ENCODE measurements at regions not wholly inside any gene's neighbourhood (a gene's known extent, or its start where the extent isn't known, plus 50 kb on each side); places are given as distances from the start of the nearest gene placed in this dataset.
"Not testable (repeated sequence)": the region's sequence is repeated elsewhere in the genome, so short reads cannot be mapped to it uniquely, and the experiment has no call there.

GRCh38 chr10:64952042-64952441 lies 1430.8 kb downstream of the REEP3 start:
- DNase-seq = no peak

- DNase-seq = no peak
Observed at GRCh38 chr10:64956441-64956840, 1435.2 kb downstream of the REEP3 start.

DNA sequence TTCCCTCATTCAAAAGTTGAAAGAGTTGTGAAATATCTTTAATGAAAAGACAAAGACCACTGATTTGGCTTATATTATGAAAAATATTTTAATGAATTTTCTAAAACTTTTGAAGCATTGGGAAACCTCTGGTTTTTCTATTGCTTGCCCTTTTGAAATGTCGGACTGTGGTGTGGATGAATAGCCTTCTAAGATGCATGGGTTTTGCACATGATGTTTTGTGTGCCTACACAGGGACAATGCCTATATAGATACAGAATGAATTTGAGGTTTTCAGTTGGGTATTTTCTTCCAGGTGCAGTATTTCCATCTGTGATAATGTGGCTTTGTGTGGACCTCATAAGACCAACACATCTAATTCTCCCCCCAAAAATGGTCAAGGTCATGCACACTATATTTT lies 1437.9 kb downstream of the REEP3 start:
- DNase-seq = no peak

- DNase-seq = no peak
Observed at GRCh38 chr10:64959883-64960282, 1438.7 kb downstream of the REEP3 start.

DNA sequence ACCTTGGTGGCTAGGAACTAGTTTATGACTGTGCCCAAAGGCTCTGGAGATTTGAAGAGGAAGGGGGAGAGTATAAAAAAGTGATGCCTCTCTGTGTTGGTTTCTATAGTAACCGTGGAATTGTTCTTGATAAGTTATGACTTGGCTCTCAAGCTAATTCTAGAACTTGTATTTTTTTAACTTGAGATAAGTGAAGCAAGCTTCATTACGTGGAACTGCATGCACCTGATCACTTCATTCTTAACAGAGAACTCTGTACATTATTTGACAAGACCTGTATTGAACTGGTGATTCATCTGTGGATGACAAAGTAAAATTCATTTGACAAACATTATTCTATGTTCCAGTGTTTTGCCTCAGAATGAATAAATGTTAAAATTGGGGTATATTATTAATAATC lies 1452.2 kb downstream of the REEP3 start:
- DNase-seq = no peak

DNA sequence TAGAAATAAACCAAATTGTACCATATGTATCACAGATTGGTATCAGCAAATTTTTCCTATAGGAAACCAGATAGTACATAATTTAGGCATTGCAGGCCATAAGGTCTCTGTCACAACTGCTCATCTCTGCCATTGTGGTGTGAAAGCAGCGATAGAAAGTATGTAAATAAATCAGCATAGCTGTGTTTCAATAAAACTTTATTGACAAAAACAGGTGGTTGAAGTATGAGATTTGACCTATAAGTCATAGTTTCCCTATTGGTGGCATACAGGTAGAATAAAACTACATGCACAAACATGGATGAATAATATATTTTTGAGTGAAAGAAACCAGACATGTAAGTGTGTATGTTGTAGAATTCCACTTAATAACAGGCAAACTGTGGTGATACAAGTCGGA lies 1454.9 kb downstream of the REEP3 start:
- no peak for DNase-seq

DNA sequence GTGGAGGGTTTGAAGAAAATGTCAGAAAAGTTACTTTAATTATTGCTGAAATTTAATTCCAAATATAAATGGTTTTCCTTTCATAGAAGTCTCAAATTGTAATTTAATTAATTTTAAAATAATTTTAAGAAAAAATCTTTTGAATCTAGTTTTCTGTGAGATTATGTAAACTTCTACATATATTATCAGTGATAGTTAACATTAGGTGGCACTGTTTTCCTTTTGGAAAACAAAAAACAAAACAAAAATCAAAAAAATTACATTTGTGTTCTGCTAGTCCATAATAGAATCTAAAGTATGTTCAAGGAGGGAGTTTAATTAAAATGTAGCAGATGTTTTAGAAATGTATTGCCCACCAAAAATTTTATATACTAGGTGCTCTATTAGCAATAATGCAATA lies 1456.7 kb downstream of the REEP3 start:
- no peak for DNase-seq

- no peak for DNase-seq
Observed at GRCh38 chr10:64996886-64997285, 1475.7 kb downstream of the REEP3 start.

DNA sequence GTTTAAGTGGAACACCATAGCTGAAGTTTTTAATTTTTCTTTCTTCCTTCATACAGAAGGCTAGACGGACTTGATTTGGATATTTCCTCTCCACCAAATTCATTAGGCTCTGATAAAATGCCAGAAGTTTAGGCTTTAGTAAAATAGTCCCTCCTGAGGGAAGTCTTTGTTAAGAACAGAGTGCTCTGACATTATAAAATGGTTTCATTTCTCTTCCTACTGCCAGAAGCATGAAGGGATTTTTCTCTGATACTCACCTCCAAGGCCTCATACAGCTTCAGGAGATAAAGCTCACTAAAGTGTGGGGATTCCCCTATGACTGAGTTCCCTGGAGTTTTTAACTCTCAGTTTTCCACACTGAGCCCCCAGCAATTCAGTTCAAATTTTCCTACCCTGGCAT lies 1489.6 kb downstream of the REEP3 start:
- DNase-seq = no peak

- DNase-seq = no peak
Observed at GRCh38 chr10:65017523-65017922, 1496.3 kb downstream of the REEP3 start.

DNA sequence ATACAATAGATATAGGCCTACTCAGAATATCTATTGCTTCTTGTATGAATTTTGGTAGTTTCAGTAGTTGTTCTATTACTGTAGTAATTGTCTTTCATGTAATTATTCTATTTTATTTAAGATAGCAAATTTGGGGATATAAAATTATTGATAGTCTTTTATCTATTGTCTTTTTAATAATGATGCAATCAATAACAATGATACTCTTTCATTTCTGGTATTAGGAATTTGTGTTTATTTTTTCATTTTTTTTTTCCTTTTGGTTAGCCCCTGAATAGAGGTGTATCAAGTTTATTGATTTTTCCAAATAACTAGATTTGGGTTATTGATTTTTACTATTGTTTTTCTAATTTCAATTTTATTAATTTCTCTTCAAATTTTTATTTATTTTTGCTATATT lies 1503.7 kb downstream of the REEP3 start:
- no peak for DNase-seq

DNA sequence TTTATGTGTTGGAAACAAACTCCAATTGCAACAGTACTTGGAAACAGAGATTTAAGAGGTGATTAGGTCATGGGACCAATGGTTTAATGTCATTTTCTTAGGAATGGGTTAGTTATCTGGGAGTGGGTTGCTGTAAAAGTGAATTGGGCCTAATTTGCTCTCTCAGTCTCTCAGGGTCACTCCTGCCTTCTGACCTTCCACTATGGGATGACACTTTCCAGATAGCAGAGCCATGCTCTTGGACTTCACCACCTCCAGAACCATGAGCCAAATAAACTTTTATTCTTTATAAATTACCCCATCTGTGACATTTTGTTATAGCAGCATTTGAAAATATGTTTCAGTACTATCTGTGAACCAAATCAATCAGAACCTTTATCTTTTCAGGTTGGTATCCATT lies 1509.1 kb downstream of the REEP3 start:
- DNase-seq = no peak

GRCh38 chr10:65032867-65033769 lies 1511.9 kb downstream of the REEP3 start:
- DNase-seq = no peak

GRCh38 chr10:65033957-65034356 lies 1512.8 kb downstream of the REEP3 start:
- DNase-seq = no peak

- no peak for DNase-seq
Observed at GRCh38 chr10:65040796-65041195, 1519.6 kb downstream of the REEP3 start.

DNA sequence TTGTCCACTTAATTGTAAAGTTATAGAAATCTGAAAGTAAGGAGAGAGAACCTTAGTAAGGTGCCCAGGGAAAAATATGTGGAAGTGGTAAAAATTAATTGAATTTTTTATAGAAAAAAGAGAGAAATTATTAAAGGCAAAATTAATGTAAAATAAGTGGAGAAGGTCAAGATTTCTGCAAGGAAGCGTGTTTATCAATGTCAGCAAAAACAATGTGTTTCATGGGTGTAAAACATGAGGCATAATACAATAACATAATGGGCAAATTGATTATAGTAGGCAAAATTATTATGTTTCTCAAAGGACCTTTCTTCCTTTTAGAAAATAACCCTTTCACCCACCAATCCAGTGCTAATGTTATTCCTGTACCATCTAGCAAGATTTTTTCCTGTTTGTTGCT lies 1520.1 kb downstream of the REEP3 start:
- no peak for DNase-seq

DNA sequence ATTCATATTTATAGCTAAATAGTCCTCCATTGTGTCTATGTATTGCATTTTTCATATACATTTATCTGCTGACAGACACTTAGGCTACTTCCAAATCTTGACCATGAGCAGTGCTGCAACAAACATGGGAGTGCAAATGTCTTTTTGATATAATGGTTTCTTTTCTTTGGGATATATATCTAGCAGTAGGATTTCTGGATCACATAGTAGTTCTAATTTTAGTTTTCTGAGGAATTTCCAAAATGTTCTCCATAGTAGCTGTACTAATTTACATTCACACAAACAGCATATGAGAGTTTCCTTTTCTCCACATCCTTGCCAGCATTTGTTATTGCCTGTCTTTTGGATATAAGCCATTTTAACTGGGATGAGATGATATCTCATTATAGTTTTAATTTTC lies 1521.3 kb downstream of the REEP3 start:
- no peak for DNase-seq

GRCh38 chr10:65046831-65047230 lies 1525.6 kb downstream of the REEP3 start:
- no peak for DNase-seq

- not testable (repeated sequence) for DNase-seq
Observed at GRCh38 chr10:65052111-65052510, 1530.9 kb downstream of the REEP3 start.

- DNase-seq = not testable (repeated sequence)
Observed at GRCh38 chr10:65053397-65053796, 1532.2 kb downstream of the REEP3 start.

- DNase-seq = not testable (repeated sequence)
Observed at GRCh38 chr10:65053831-65054351, 1532.7 kb downstream of the REEP3 start.

DNA sequence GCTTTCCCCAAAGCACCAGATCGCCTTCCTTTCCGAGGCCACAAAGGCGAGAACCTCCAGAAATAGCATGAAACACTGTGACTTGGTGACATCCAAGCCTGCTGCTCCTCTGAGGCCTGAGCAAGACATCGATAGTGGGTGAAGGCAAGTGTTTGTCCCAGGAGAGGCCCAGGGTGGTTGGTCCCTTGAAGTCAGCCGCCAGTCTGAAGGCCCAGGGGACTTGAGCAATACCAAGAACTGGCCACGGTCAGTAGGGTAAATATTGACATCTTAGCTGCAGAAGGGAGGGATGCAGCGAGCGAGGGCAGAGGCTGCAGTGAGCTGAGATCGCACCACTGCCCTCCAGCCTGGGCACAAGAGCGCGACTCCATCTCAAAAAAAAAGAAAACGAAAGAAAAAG lies 1533.5 kb downstream of the REEP3 start:
- not testable (repeated sequence) for DNase-seq

DNA sequence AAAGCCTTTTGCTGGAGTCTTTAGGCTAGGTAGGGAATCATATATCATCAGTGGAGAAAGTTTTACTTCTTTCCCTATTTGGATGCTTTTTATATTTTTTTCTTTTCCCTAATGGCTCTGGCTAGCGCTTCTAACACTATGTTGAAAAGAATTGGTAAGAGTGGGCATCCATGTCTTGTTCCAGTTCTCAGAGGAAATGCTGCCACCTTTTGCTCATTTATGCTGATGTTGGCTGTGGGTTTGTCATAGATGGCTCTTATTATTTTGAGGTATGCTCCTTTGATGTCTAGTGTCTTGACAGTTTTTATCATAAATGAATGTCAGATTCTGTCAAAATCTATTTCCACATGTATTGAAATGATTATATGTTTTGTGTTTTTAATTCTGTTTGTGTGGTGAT lies 1544.1 kb downstream of the REEP3 start:
- DNase-seq = no peak

- DNase-seq = no peak
Observed at GRCh38 chr10:65083222-65083621, 1562.0 kb downstream of the REEP3 start.

DNA sequence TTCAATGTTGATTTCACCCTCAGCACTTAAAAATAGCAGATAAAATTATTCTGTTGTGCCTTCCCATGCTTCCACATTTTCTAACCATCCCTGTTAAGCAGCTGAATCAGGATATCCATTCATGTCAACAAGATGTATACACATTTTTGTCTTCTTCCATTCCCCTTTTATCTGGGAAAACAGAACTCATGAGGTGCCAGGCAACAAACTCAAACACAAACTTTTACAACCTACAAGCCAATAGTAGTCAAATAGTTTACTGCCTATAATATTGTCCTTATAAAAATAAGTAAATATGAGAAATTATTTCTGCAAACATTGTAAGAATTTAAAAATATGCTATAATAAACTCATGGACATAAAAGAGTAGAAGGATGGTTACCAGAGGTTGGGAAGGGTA lies 1569.8 kb downstream of the REEP3 start:
- no peak for DNase-seq

Measured in NCI-H226 (cell line).